GM23338 (cell line): ENCODE measurements at regions not wholly inside any gene's neighbourhood (a gene's known extent, or its start where the extent isn't known, plus 50 kb on each side); places are given as distances from the start of the nearest gene placed in this dataset.

ENCODE experiments used
- ATAC-seq: fragments of 200-7000 bp; cut with Tn5 transposase; 3 replicates; pipeline ENCODE4 v1.9.1; 2020
- DNase-seq: peaks from one replicate; pipeline ENCODE4 v3.0.0-alpha.2; 2015; ENCODE audit warnings: low spot score
- H2AFZ ChIP-seq: fragments of 200-600 bp; sonication (generic); 2 replicates; pipeline ENCODE4 v1.8.0; 2016; ENCODE audit warnings: antibody characterized with exemption, mild to moderate bottlenecking, moderate library complexity
- H3F3A ChIP-seq: fragments of 200-600 bp; sonication (generic); replicated peaks from 2 replicates; pipeline ENCODE4 v1.8.0; 2017; ENCODE audit warnings: antibody characterized with exemption, mixed run types, low read depth
- H3K27ac ChIP-seq: fragments of 200-600 bp; sonication (generic); 2 replicates; pipeline ENCODE4 v1.6.1; 2016; ENCODE audit warnings: low read depth
- H3K27me3 ChIP-seq: fragments of 200-600 bp; sonication (generic); 2 replicates; pipeline ENCODE4 v1.8.0; 2016; ENCODE audit warnings: mild to moderate bottlenecking, mixed run types, moderate library complexity; ENCODE audit not compliant: insufficient read depth
- H3K36me3 ChIP-seq: fragments of 200-600 bp; sonication (generic); 2 replicates; pipeline ENCODE4 v1.8.0; 2016; ENCODE audit warnings: mild to moderate bottlenecking; ENCODE audit not compliant: insufficient read depth
- H3K4me1 ChIP-seq: fragments of 200-600 bp; sonication (generic); 2 replicates; pipeline ENCODE4 v1.8.0; 2016; ENCODE audit warnings: mild to moderate bottlenecking, moderate library complexity; ENCODE audit not compliant: insufficient read depth
- H3K4me2 ChIP-seq: fragments of 200-600 bp; sonication (generic); 2 replicates; pipeline ENCODE4 v1.7.1; 2017; ENCODE audit warnings: mixed run types
- H3K4me3 ChIP-seq: fragments of 200-600 bp; sonication (generic); 2 replicates; pipeline ENCODE4 v1.6.1; 2016; ENCODE audit warnings: mixed run types
- H3K79me2 ChIP-seq: fragments of 200-600 bp; sonication (generic); replicated peaks from 2 replicates; pipeline ENCODE4 v1.8.0; 2017; ENCODE audit warnings: mild to moderate bottlenecking; ENCODE audit not compliant: insufficient read depth
- H3K9me2 ChIP-seq: fragments of 200-600 bp; sonication (generic); 2 replicates; pipeline ENCODE4 v1.8.0; 2017; ENCODE audit not compliant: insufficient read depth
- H4K20me1 ChIP-seq: fragments of 200-600 bp; sonication (generic); replicated peaks from 2 replicates; pipeline ENCODE4 v1.8.0; 2017; ENCODE audit warnings: mild to moderate bottlenecking; ENCODE audit not compliant: insufficient read depth
- H3K27ac Mint-ChIP-seq: 2 replicates; pipeline ENCODE4 v1.8.0; 2020; ENCODE audit warnings: inconsistent platforms, mild to moderate bottlenecking, moderate library complexity, mixed read lengths
- H3K27me3 Mint-ChIP-seq: 3 replicates; pipeline ENCODE4 v1.8.0; 2022; ENCODE audit warnings: low read depth, mild to moderate bottlenecking, moderate library complexity, mixed read lengths, inconsistent platforms; ENCODE audit not compliant: insufficient read depth, poor library complexity
- H3K36me3 Mint-ChIP-seq: 3 replicates; pipeline ENCODE4 v1.8.0; 2021; ENCODE audit warnings: low read depth, mild to moderate bottlenecking, inconsistent platforms, moderate library complexity, mixed read lengths
- H3K4me1 Mint-ChIP-seq: 3 replicates; pipeline ENCODE4 v1.8.0; 2020; ENCODE audit warnings: mild to moderate bottlenecking, inconsistent platforms, mixed read lengths
- H3K4me3 Mint-ChIP-seq: 3 replicates; pipeline ENCODE4 v1.8.0; 2021; ENCODE audit warnings: moderate library complexity, mild to moderate bottlenecking, inconsistent platforms, mixed read lengths
- H3K9me3 Mint-ChIP-seq: 3 replicates; pipeline ENCODE4 v1.8.0; 2020; ENCODE audit warnings: moderate library complexity, mild to moderate bottlenecking, inconsistent platforms, mixed read lengths
- CREB1 ChIP-seq: fragments of 250-450 bp; sonication (Bioruptor Pico); IDR thresholded peaks from 2 replicates; pipeline ENCODE4 v1.5.0; 2020; ENCODE audit warnings: low read depth, mild to moderate bottlenecking, moderate library complexity
- EZH2phosphoT487 ChIP-seq: fragments of 200-600 bp; sonication (generic); IDR thresholded peaks from one replicate; pipeline ENCODE4 v1.8.1; 2018; ENCODE audit warnings: antibody characterized with exemption; ENCODE audit not compliant: unreplicated experiment
- JUNB ChIP-seq: IDR thresholded peaks from one replicate; pipeline ENCODE4 v1.6.1; 2016; ENCODE audit warnings: antibody characterized with exemption; ENCODE audit not compliant: unreplicated experiment
- POLR2AphosphoS5 ChIP-seq: IDR thresholded peaks from 2 replicates; pipeline ENCODE4 v1.6.1; 2016; ENCODE audit warnings: antibody characterized with exemption, low read depth
- ZNF462 ChIP-seq: fragments of 250-450 bp; sonication (Bioruptor Pico); IDR thresholded peaks from 2 replicates; pipeline ENCODE4 v1.5.0; 2020; ENCODE audit warnings: mild to moderate bottlenecking, moderate library complexity

- TF ChIP-seq ZNF462 (CRISPR knock-in tag): no peak
- TF ChIP-seq CREB1 (CRISPR knock-in tag): peak; percentile 17; the same call in 1 of the 2 replicates
- no peak for TF ChIP-seq JUNB
- TF ChIP-seq EZH2phosphoT487: no peak
These were observed 138.1 kb downstream of the TMCO5A start (continued) for GRCh38 chr15:38072348-38073177.

GRCh38 chr15:38073178-38073946 is 138.9 kb downstream of the TMCO5A start:
- Histone ChIP-seq H3K36me3 (no peaks in the 10 kb centered on the region), H3K27ac (peak overlapping the region; percentile 59; the same call in 1 of the 2 replicates), H3K27me3 (peaks cover 71% of the 10 kb centered on the region), H3K4me3 (peak overlapping the region; percentile 55), H3K4me2 (peak overlapping the region; percentile 81), H3K9me2 (no peaks in the 10 kb centered on the region), H4K20me1 (no peaks in the 10 kb centered on the region), H3K4me1 (peaks cover 49% of the 10 kb centered on the region), H2AFZ (peak overlapping the region; percentile 81), H3F3A (0 out of 2 replicates have a peak, but pooled peaks cover 9% of the 10 kb centered on the region), H3K79me2 (no peaks in the 10 kb centered on the region)
- Mint-ChIP-seq H3K4me1 (peaks cover 71% of the 10 kb centered on the region), H3K36me3 (no peaks in the 10 kb centered on the region), H3K27ac (peak overlapping the region; percentile 97), H3K27me3 (peaks cover 72% of the 10 kb centered on the region), H3K9me3 (no peaks in the 10 kb centered on the region; the same call in 2 of the 3 replicates), H3K4me3 (peak overlapping the region; percentile 83)
- DNase-seq: peak; percentile 38
- peak; percentile 13 for ATAC-seq
- TF ChIP-seq JUNB (no peak), ZNF462 (CRISPR knock-in tag) (no peak), POLR2AphosphoS5 (no peak)
